GM12873 (cell line): ENCODE measurements at regions not wholly inside any gene's neighbourhood (a gene's known extent, or its start where the extent isn't known, plus 50 kb on each side); places are given as distances from the start of the nearest gene placed in this dataset.

ENCODE experiments used
- TF ChIP-seq, protein P1 (sequence below): IDR thresholded peaks from 2 replicates; pipeline ENCODE4 v1.5.1; 2012; ENCODE audit warnings: low read depth, mild to moderate bottlenecking, moderate library complexity, low read length, control low read depth; ENCODE audit not compliant: insufficient read depth; ENCODE audit errors: missing control alignments

DNA sequence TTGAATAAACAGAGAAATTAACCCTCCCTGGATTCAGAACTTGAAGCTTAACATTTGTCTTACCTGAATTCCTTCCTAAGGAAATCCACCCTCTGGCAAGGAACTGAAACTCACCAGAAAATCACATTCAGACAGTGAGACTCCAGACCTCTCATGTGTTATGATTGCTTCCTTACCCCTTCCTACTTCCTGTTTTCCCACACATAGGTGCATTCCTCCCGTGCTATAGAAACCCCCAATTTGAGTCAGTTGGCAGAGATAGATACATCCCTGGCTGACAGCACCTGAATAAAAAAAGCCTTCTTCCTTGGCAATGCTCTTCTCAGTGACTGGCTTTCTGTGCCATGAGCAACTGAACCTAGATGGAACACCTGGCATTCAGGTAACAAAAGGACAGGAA lies 157.0 kb upstream of the SMIM31 start:
- TF ChIP-seq, protein P1, sequence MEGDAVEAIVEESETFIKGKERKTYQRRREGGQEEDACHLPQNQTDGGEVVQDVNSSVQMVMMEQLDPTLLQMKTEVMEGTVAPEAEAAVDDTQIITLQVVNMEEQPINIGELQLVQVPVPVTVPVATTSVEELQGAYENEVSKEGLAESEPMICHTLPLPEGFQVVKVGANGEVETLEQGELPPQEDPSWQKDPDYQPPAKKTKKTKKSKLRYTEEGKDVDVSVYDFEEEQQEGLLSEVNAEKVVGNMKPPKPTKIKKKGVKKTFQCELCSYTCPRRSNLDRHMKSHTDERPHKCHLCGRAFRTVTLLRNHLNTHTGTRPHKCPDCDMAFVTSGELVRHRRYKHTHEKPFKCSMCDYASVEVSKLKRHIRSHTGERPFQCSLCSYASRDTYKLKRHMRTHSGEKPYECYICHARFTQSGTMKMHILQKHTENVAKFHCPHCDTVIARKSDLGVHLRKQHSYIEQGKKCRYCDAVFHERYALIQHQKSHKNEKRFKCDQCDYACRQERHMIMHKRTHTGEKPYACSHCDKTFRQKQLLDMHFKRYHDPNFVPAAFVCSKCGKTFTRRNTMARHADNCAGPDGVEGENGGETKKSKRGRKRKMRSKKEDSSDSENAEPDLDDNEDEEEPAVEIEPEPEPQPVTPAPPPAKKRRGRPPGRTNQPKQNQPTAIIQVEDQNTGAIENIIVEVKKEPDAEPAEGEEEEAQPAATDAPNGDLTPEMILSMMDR, result no peak

DNA sequence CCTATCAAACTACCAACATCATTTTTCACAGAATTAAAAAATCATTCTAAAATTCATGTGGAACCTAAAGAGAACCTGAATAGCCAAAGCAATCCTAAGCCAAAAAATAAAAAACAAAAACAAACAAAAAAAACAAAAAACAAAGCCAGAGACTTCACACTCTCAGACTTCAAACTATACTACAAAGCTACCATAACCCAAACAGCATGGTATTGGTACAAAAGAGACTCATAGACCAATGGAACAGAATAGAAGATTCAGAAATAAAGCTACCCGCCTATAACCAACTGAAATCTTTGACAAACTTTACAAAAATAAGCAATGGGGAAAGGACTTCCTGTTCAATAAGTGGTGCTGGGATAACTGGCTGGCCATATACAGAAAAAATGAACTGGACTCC lies 152.3 kb upstream of the SMIM31 start:
- TF ChIP-seq, protein P1, result no peak

DNA sequence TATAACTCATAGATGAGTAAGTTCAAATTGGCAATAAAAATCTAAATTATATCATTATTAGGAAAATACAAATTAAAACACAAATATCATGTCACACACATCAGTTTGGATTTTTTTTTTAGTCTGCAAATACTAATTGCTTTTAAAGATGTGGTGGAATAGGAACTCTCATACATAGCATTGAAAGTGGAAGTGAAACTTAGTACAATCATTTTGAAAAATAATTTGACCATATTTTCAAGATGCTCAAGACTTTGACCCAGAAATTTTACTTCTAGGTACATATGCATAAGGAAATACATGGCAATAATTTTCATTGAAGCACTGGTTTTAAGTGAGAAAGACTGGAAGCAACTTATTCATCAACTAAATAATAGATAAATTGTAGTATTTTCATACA lies 147.5 kb upstream of the SMIM31 start:
- TF ChIP-seq, protein P1, result no peak

DNA sequence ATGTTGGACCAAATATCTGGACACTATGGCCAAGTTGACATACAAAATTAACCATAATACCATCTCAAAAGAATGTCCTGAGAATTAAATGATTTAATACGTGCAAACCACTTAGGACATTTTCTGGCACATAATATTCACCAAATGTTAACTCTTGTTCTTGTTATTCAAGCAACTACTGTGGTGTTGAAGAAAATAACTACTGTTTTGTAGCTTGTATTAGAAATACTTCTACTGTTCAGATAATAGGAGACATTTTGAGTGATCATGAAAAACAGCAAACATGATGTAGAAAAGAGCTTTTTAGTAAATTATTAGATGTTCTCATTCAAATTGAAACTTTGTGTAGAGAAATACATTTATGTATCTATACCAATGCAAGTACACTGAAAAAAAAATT lies 140.7 kb upstream of the SMIM31 start:
- TF ChIP-seq, protein P1, result no peak

DNA sequence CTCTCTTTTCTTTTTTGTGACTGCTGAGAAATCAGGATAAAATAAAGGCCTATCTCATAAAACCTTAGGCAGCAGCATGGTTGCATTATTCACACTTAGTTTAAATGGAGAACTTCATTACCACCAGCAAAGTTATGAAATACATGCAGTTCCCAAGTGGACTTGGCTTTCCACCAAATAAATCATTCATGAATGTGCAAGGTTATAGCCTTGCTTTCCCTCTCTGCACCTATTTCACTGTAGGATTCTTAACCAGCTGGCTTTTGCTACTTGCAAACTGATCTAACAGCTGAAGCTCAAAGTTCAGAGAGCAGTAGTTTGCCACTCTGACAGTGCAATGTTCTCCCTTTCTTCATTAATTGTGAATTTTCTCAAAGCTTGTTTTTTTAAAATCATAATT lies 140.1 kb upstream of the SMIM31 start:
- TF ChIP-seq, protein P1, result no peak

DNA sequence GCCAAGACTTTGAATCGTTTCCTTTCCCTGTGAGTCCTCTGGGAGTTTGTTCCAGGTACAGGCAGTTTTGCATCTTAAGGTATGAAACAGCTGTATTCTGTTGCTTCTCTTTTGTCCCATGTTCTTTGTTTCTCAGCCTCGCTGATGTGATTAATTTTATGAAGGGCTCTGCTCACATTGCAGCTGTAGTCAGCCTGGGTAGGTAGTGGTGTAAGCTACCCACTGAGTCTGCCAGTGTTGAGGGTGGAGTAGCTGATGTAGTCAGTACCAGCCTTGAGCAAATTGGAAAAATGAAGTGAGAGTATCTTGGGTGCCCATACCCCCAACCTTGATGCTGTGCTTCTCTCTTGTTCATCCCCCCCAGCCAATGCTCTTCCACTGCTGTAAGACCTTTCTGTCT lies 139.6 kb upstream of the SMIM31 start:
- TF ChIP-seq, protein P1, result no peak

DNA sequence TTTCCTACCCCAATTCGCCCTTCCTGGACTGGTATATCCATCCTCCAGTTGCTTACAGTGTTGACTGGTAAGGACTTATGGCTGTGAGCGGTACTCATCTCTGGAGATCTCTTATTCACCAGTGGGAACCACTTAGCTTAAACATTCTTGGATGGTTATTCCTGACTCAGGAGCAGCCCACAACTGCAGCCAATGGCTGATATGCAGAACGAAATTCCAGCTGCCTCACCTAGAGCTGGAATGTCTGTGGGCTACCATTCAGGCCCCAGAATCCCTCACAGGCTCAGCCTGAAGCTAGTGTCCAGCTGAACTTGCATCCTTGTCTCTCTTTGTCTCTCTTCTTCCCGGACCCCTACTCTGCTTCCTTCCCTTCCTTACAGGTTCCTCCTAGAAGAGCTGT lies 138.9 kb upstream of the SMIM31 start:
- TF ChIP-seq, protein P1, result no peak
